Smooth muscle cell (in vitro differentiated cells): ENCODE measurements at regions not wholly inside any gene's neighbourhood (a gene's known extent, or its start where the extent isn't known, plus 50 kb on each side); places are given as distances from the start of the nearest gene placed in this dataset.
A peak's percentile ranks its signal among the peaks of the same experiment; 100 is the strongest.

Experiments used
- DNase-seq: peaks from one replicate; lab custom pipeline; 2025; ENCODE audit not compliant: unreplicated experiment; lab: John Stamatoyannopoulos, UW
- H2AFZ ChIP-seq: fragments of 200-600 bp; sonication (generic); 2 replicates; pipeline ENCODE4 v1.6.0; 2016; ENCODE audit warnings: antibody characterized with exemption, low read depth, mild to moderate bottlenecking
- H3F3A ChIP-seq: fragments of 200-600 bp; sonication (generic); 2 replicates; pipeline ENCODE4 v1.6.0; 2017; ENCODE audit warnings: antibody characterized with exemption, low read depth
- H3K27ac ChIP-seq: fragments of 200-600 bp; sonication (generic); 2 replicates; pipeline ENCODE4 v1.5.1; 2016; ENCODE audit warnings: low read depth, mild to moderate bottlenecking
- H3K27me3 ChIP-seq: fragments of 200-600 bp; sonication (generic); 2 replicates; pipeline ENCODE4 v1.6.1; 2016; ENCODE audit warnings: low read depth, mild to moderate bottlenecking
- H3K36me3 ChIP-seq: fragments of 200-600 bp; sonication (generic); 2 replicates; pipeline ENCODE4 v1.5.1; 2016; ENCODE audit warnings: low read depth
- H3K4me1 ChIP-seq: fragments of 200-600 bp; sonication (generic); 2 replicates; pipeline ENCODE4 v1.5.1; 2016; ENCODE audit warnings: low read depth
- H3K4me2 ChIP-seq: fragments of 200-600 bp; sonication (generic); 2 replicates; pipeline ENCODE4 v1.6.0; 2016; ENCODE audit warnings: mild to moderate bottlenecking
- H3K4me3 ChIP-seq: fragments of 200-600 bp; sonication (generic); 2 replicates; pipeline ENCODE4 v1.5.1; 2016; ENCODE audit warnings: mild to moderate bottlenecking
- H3K79me2 ChIP-seq: fragments of 200-600 bp; sonication (generic); 2 replicates; pipeline ENCODE4 v1.6.0; 2016; ENCODE audit warnings: low read depth, mild to moderate bottlenecking
- H3K9ac ChIP-seq: fragments of 200-600 bp; sonication (generic); 2 replicates; pipeline ENCODE4 v1.6.0; 2016; ENCODE audit warnings: low read depth
- H3K9me3 ChIP-seq: fragments of 200-600 bp; sonication (generic); replicated peaks from 2 replicates; pipeline ENCODE4 v1.5.1; 2016; ENCODE audit warnings: low read depth
- H4K20me1 ChIP-seq: fragments of 200-600 bp; sonication (generic); 2 replicates; pipeline ENCODE4 v1.6.0; 2016; ENCODE audit warnings: low read depth
- CTCF ChIP-seq: fragments of 200-600 bp; sonication (generic); IDR thresholded peaks from 2 replicates; pipeline ENCODE4 v1.5.1; 2017; ENCODE audit warnings: borderline replicate concordance, mild to moderate bottlenecking, antibody characterized with exemption; ENCODE audit not compliant: insufficient read depth, poor library complexity, severe bottlenecking
- WGBS: methylation state at CpG from one replicate; pipeline ENCODE4 v1.1.7; 2016; ENCODE audit warnings: low lambda C conversion rate; 5-methylcytosine and 5-hydroxymethylcytosine counted together

- Histone ChIP-seq H3K36me3 (no peaks in the 10 kb centered on the region), H3F3A (no peaks in the 10 kb centered on the region), H3K4me2 (no peak overlapping the region), H4K20me1 (no peaks in the 10 kb centered on the region), H3K79me2 (no peaks in the 10 kb centered on the region), H3K4me3 (no peak overlapping the region), H3K27me3 (no peaks in the 10 kb centered on the region), H3K9me3 (no peaks in the 10 kb centered on the region), H3K4me1 (no peaks in the 10 kb centered on the region), H2AFZ (peak overlapping the region; percentile 75), H3K9ac (no peak overlapping the region), H3K27ac (no peak overlapping the region)
- no peak for DNase-seq
- no peak for TF ChIP-seq CTCF
- 18% methylated on average over 1 of the region's 1 CpG for WGBS
These were observed 275.4 kb upstream of the USP24 start for GRCh38 chr1:55490547-55490946.

GRCh38 chr1:55484173-55484572 lies 269.0 kb upstream of the USP24 start:
- DNase-seq, result no peak
- Histone ChIP-seq H2AFZ (no peak overlapping the region), H3K79me2 (no peaks in the 10 kb centered on the region), H3K27me3 (no peaks in the 10 kb centered on the region), H3K9me3 (no peaks in the 10 kb centered on the region), H3K4me3 (no peak overlapping the region), H3K27ac (no peak overlapping the region), H3K9ac (no peak overlapping the region), H3F3A (no peaks in the 10 kb centered on the region), H4K20me1 (no peaks in the 10 kb centered on the region), H3K4me1 (no peaks in the 10 kb centered on the region), H3K4me2 (no peak overlapping the region), H3K36me3 (no peaks in the 10 kb centered on the region)
- 60% methylated on average over 1 of the region's 1 CpG for WGBS
- TF ChIP-seq CTCF, result no peak

GRCh38 chr1:55483523-55483922 lies 268.4 kb upstream of the USP24 start:
- Histone ChIP-seq H3F3A (no peaks in the 10 kb centered on the region), H3K36me3 (no peaks in the 10 kb centered on the region), H3K27ac (no peak overlapping the region), H3K4me2 (no peak overlapping the region), H3K9me3 (no peaks in the 10 kb centered on the region), H3K4me1 (no peaks in the 10 kb centered on the region), H3K27me3 (no peaks in the 10 kb centered on the region), H2AFZ (no peak overlapping the region), H3K9ac (no peak overlapping the region), H3K4me3 (no peak overlapping the region), H3K79me2 (no peaks in the 10 kb centered on the region), H4K20me1 (no peaks in the 10 kb centered on the region)
- TF ChIP-seq CTCF, result no peak
- DNase-seq, result no peak
- WGBS, result 48% methylated on average over 2 of the region's 2 CpGs

- WGBS, result 80% methylated on average over 3 of the region's 3 CpGs
These were observed 266.5 kb upstream of the USP24 start for GRCh38 chr1:55481634-55482033.

More at GRCh38 chr1:55481634-55482033, 266.5 kb upstream of the USP24 start:
- no peaks in the 10 kb centered on the region for H4K20me1 ChIP-seq
- no peaks in the 10 kb centered on the region for H3K9me3 ChIP-seq
- no peak for DNase-seq
- H3F3A ChIP-seq, result no peaks in the 10 kb centered on the region
- H3K9ac ChIP-seq, result no peak overlapping the region
- H3K79me2 ChIP-seq, result no peaks in the 10 kb centered on the region
- H3K27me3 ChIP-seq, result no peaks in the 10 kb centered on the region
- no peaks in the 10 kb centered on the region for H3K36me3 ChIP-seq
- H3K27ac ChIP-seq, result no peak overlapping the region
- H3K4me3 ChIP-seq, result no peak overlapping the region
- no peak for TF ChIP-seq CTCF
- no peak overlapping the region for H3K4me2 ChIP-seq
- no peaks in the 10 kb centered on the region for H3K4me1 ChIP-seq
- H2AFZ ChIP-seq, result no peak overlapping the region
